H9 (cell line): ENCODE measurements at regions not wholly inside any gene's neighbourhood (a gene's known extent, or its start where the extent isn't known, plus 50 kb on each side); places are given as distances from the start of the nearest gene placed in this dataset.

Experiments used
- DNase-seq: peaks from one replicate; pipeline ENCODE4 v3.0.0-alpha.2; 2017
- H2AFZ ChIP-seq: one replicate; pipeline ENCODE4 v1.6.1; 2013; ENCODE audit warnings: mild to moderate bottlenecking, low read length, control low read depth, moderate library complexity
- H2AK5ac ChIP-seq: 2 replicates; pipeline ENCODE4 v1.6.1; 2013; ENCODE audit warnings: low read length, control low read depth, mixed read lengths; ENCODE audit not compliant: insufficient read length
- H2BK120ac ChIP-seq: one replicate; pipeline ENCODE4 v1.6.1; 2013; ENCODE audit warnings: low read depth, mild to moderate bottlenecking, low read length, control low read depth, inconsistent platforms; ENCODE audit not compliant: poor library complexity, severe bottlenecking
- H2BK12ac ChIP-seq: 2 replicates; pipeline ENCODE4 v1.6.1; 2013; ENCODE audit warnings: low read length, control low read depth, mixed read lengths, low read depth; ENCODE audit not compliant: insufficient read length
- H2BK15ac ChIP-seq: 2 replicates; pipeline ENCODE4 v1.6.1; 2013; ENCODE audit warnings: low read depth, low read length, control low read depth
- H2BK20ac ChIP-seq: one replicate; pipeline ENCODE4 v1.6.1; 2013; ENCODE audit warnings: low read depth, mild to moderate bottlenecking, low read length, control low read depth, inconsistent platforms; ENCODE audit not compliant: poor library complexity, severe bottlenecking
- H2BK5ac ChIP-seq: 2 replicates; pipeline ENCODE4 v1.6.1; 2013; ENCODE audit warnings: low read length, control low read depth, mixed read lengths; ENCODE audit not compliant: insufficient read length
- H3K14ac ChIP-seq: 2 replicates; pipeline ENCODE4 v1.6.1; 2013; ENCODE audit warnings: low read length, control low read depth; ENCODE audit not compliant: insufficient read depth
- H3K18ac ChIP-seq: 2 replicates; pipeline ENCODE4 v1.6.1; 2013; ENCODE audit warnings: low read depth, mild to moderate bottlenecking, mixed read lengths, low read length, control low read depth; ENCODE audit not compliant: insufficient read length
- H3K23ac ChIP-seq: 2 replicates; pipeline ENCODE4 v1.6.1; 2013; ENCODE audit warnings: low read length, control low read depth, mixed read lengths, low read depth; ENCODE audit not compliant: insufficient read length
- H3K23me2 ChIP-seq: 2 replicates; pipeline ENCODE4 v1.6.1; 2013; ENCODE audit warnings: low read depth, mild to moderate bottlenecking, mixed read lengths, low read length, control low read depth; ENCODE audit not compliant: insufficient read length, poor library complexity, severe bottlenecking
- H3K27ac ChIP-seq: 2 replicates; pipeline ENCODE4 v1.5.1; 2013; ENCODE audit warnings: low read length, control low read depth, mixed read lengths, low read depth; ENCODE audit not compliant: insufficient read length
- H3K27me3 ChIP-seq: 2 replicates; pipeline ENCODE4 v1.6.1; 2013; ENCODE audit warnings: low read length, control low read depth, inconsistent platforms; ENCODE audit not compliant: insufficient read depth
- H3K4ac ChIP-seq: 2 replicates; pipeline ENCODE4 v1.6.1; 2013; ENCODE audit warnings: low read depth, mild to moderate bottlenecking, control low read depth, inconsistent platforms, low read length, moderate library complexity
- H3K4me1 ChIP-seq: 2 replicates; pipeline ENCODE4 v1.6.1; 2013; ENCODE audit warnings: low read length, control low read depth, inconsistent platforms; ENCODE audit not compliant: insufficient read depth
- H3K4me2 ChIP-seq: 2 replicates; pipeline ENCODE4 v1.6.1; 2013; ENCODE audit warnings: low read length, control low read depth, mixed read lengths; ENCODE audit not compliant: insufficient read length, insufficient read depth
- H3K56ac ChIP-seq: 2 replicates; pipeline ENCODE4 v1.6.1; 2013; ENCODE audit warnings: low read depth, mild to moderate bottlenecking, mixed read lengths, low read length, control low read depth; ENCODE audit not compliant: insufficient read length
- H3K79me1 ChIP-seq: 2 replicates; pipeline ENCODE4 v1.6.1; 2013; ENCODE audit warnings: low read depth, mild to moderate bottlenecking, moderate library complexity, low read length, control low read depth, inconsistent platforms; ENCODE audit not compliant: insufficient read depth, poor library complexity, severe bottlenecking
- H3K79me2 ChIP-seq: 2 replicates; pipeline ENCODE4 v1.6.1; 2013; ENCODE audit warnings: low read length, control low read depth, inconsistent platforms; ENCODE audit not compliant: insufficient read depth
- H3K9ac ChIP-seq: 2 replicates; pipeline ENCODE4 v1.6.1; 2013; ENCODE audit warnings: low read length, control low read depth, mixed read lengths; ENCODE audit not compliant: insufficient read length; ENCODE audit errors: extremely low read depth
- H3K9me3 ChIP-seq: one replicate; pipeline ENCODE4 v1.6.1; 2013; ENCODE audit warnings: low read depth, low read length, inconsistent platforms; ENCODE audit not compliant: control insufficient read depth
- H3T11ph ChIP-seq: one replicate; pipeline ENCODE4 v1.6.1; 2013; ENCODE audit warnings: mild to moderate bottlenecking, low read length, control low read depth, inconsistent platforms
- H4K20me1 ChIP-seq: one replicate; pipeline ENCODE4 v1.6.1; 2013; ENCODE audit not compliant: control insufficient read depth, insufficient read length, insufficient read depth
- H4K5ac ChIP-seq: 2 replicates; pipeline ENCODE4 v1.6.1; 2013; ENCODE audit warnings: low read depth, mild to moderate bottlenecking, mixed read lengths, low read length, control low read depth; ENCODE audit not compliant: insufficient read length
- H4K8ac ChIP-seq: replicated peaks from 2 replicates; pipeline ENCODE4 v1.6.1; 2013; ENCODE audit warnings: low read length, control low read depth, mixed read lengths, low read depth; ENCODE audit not compliant: insufficient read length
- H4K91ac ChIP-seq: 2 replicates; pipeline ENCODE4 v1.6.1; 2013; ENCODE audit warnings: low read depth, mild to moderate bottlenecking, moderate library complexity, mixed read lengths, low read length, control low read depth; ENCODE audit not compliant: insufficient read length
- H3K27ac Mint-ChIP-seq, 3 experiments: 2 replicates in 2 of 3; 3 replicates in 1 of 3; pipeline ENCODE4 v1.8.0; 2020 to 2021; ENCODE audit warnings: mixed read lengths in 3 of 3, mild to moderate bottlenecking in 1 of 3, moderate library complexity in 1 of 3
- H3K27me3 Mint-ChIP-seq: 2 replicates; pipeline ENCODE4 v1.8.0; 2021; ENCODE audit warnings: low read depth, mild to moderate bottlenecking, moderate library complexity, mixed read lengths
- H3K36me3 Mint-ChIP-seq, 3 experiments: 2 replicates in 2 of 3; 3 replicates in 1 of 3; pipeline ENCODE4 v1.8.0; 2020 to 2021; ENCODE audit warnings: low read depth in 3 of 3, mixed read lengths in 3 of 3; ENCODE audit not compliant: insufficient read depth in 1 of 3
- H3K4me1 Mint-ChIP-seq, 2 experiments: 2 replicates each; pipeline ENCODE4 v1.8.0; 2020; ENCODE audit warnings: mixed read lengths in 2 of 2
- H3K4me3 Mint-ChIP-seq, 2 experiments: 2 replicates in 1 of 2; 3 replicates in 1 of 2; pipeline ENCODE4 v1.8.0; 2020 to 2021; ENCODE audit warnings: mild to moderate bottlenecking in 2 of 2, mixed read lengths in 2 of 2, moderate library complexity in 1 of 2
- H3K9me3 Mint-ChIP-seq, 2 experiments: 2 replicates in 1 of 2; 3 replicates in 1 of 2; pipeline ENCODE4 v1.8.0; 2020; ENCODE audit warnings: mild to moderate bottlenecking in 2 of 2, mixed read lengths in 2 of 2, moderate library complexity in 1 of 2
- WGBS: extraction: QIAGEN DNeasy Blood & Tissue Kit; methylation state at CpG from one replicate; pipeline ENCODE4 v1.1.7; 2013; ENCODE audit warnings: missing lambda C conversion rate, low lambda C conversion rate, mixed read lengths; ENCODE audit not compliant: insufficient read length; ENCODE audit errors: extremely low coverage; 5-methylcytosine and 5-hydroxymethylcytosine counted together
- TF ChIP-seq, protein P1 (sequence below): fragments of 200-600 bp; sonication (generic); conservative IDR thresholded peaks from 3 replicates; pipeline ENCODE4 v1.8.0; 2021; ENCODE audit warnings: antibody characterized with exemption, mild to moderate bottlenecking

DNA sequence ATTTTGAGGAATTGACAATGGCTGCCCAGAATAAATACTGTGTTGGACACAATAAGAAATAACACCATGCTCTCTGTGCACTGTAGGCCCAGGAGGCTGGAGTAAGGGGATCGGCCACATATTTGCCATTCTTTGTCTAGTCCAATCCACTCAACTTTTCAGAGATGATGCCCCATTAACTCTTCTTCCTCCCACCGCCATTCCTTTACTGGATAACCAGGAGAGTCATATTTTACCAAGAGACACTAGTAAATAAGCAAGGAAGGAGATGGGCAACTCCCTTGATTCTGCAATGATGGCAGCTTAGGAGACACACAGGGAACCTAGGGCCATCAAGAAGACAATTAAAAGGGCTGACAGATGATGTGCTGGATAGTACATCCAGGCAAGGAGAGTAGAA, 87.9 kb upstream of the GPC3 start:
- Histone ChIP-seq H3T11ph (no peak overlapping the region), H4K5ac (no peak overlapping the region), H4K20me1 (no peaks in the 10 kb centered on the region), H3K27ac (no peak overlapping the region), H2BK5ac (no peak overlapping the region), H3K79me1 (no peaks in the 10 kb centered on the region), H3K18ac (no peak overlapping the region), H4K91ac (no peak overlapping the region), H3K23ac (no peak overlapping the region), H2BK12ac (no peak overlapping the region), H3K9ac (no peak overlapping the region), H3K4me2 (no peak overlapping the region), H3K27me3 (no peaks in the 10 kb centered on the region), H2BK120ac (no peak overlapping the region), H3K4me1 (no peaks in the 10 kb centered on the region), H3K9me3 (peaks cover 10% of the 10 kb centered on the region), H2BK20ac (no peak overlapping the region), H3K23me2 (no peaks in the 10 kb centered on the region), H2AK5ac (no peak overlapping the region), H2AFZ (no peak overlapping the region), H3K56ac (no peak overlapping the region), H4K8ac (no peak overlapping the region), H3K4ac (no peak overlapping the region), H3K79me2 (no peaks in the 10 kb centered on the region), H2BK15ac (no peak overlapping the region), H3K14ac (no peak overlapping the region)
- peaks cover 1 to 12% (median 5%) of the 10 kb centered on the region in 3 experiments; a peak in 2 of 7 replicates for H3K36me3 Mint-ChIP-seq
- no peak for DNase-seq
- H3K4me1 Mint-ChIP-seq: no peaks in the 10 kb centered on the region
- no CpG with 5 or more reads among the region's 2 CpGs for WGBS
- TF ChIP-seq, protein P1, sequence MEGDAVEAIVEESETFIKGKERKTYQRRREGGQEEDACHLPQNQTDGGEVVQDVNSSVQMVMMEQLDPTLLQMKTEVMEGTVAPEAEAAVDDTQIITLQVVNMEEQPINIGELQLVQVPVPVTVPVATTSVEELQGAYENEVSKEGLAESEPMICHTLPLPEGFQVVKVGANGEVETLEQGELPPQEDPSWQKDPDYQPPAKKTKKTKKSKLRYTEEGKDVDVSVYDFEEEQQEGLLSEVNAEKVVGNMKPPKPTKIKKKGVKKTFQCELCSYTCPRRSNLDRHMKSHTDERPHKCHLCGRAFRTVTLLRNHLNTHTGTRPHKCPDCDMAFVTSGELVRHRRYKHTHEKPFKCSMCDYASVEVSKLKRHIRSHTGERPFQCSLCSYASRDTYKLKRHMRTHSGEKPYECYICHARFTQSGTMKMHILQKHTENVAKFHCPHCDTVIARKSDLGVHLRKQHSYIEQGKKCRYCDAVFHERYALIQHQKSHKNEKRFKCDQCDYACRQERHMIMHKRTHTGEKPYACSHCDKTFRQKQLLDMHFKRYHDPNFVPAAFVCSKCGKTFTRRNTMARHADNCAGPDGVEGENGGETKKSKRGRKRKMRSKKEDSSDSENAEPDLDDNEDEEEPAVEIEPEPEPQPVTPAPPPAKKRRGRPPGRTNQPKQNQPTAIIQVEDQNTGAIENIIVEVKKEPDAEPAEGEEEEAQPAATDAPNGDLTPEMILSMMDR: no peak
- no peak overlapping the region for H3K4me3 Mint-ChIP-seq
- no peaks in the 10 kb centered on the region; the same call in 1 of the 2 replicates for H3K27me3 Mint-ChIP-seq
- peaks cover 18 to 52% of the 10 kb centered on the region in 2 experiments for H3K9me3 Mint-ChIP-seq
- H3K27ac Mint-ChIP-seq: no peak overlapping the region
